MM.1S (cell line): ENCODE measurements at regions not wholly inside any gene's neighbourhood (a gene's known extent, or its start where the extent isn't known, plus 50 kb on each side); places are given as distances from the start of the nearest gene placed in this dataset.

Source experiments
- DNase-seq: peaks from one replicate; pipeline ENCODE4 v3.0.0-alpha.2; 2015
- H2AFZ ChIP-seq: fragments of 300-600 bp; sonication (generic); 2 replicates; pipeline ENCODE4 v1.6.0; 2016; ENCODE audit warnings: antibody characterized with exemption, low read length
- H3F3A ChIP-seq: fragments of 300-600 bp; sonication (generic); 2 replicates; pipeline ENCODE4 v1.6.1; 2016; ENCODE audit warnings: mild to moderate bottlenecking, antibody characterized with exemption, low read length, moderate library complexity, mixed read lengths; ENCODE audit not compliant: insufficient read depth
- H3K27ac ChIP-seq: fragments of 300-600 bp; sonication (generic); 2 replicates; pipeline ENCODE4 v1.5.1; 2016; ENCODE audit warnings: mild to moderate bottlenecking, low read length
- H3K27me3 ChIP-seq: fragments of 300-600 bp; sonication (generic); replicated peaks from 2 replicates; pipeline ENCODE4 v1.6.0; 2016; ENCODE audit warnings: low read length; ENCODE audit not compliant: insufficient read depth
- H3K36me3 ChIP-seq: fragments of 300-600 bp; sonication (generic); replicated peaks from 2 replicates; pipeline ENCODE4 v1.6.1; 2016; ENCODE audit warnings: mild to moderate bottlenecking, low read length, mixed read lengths; ENCODE audit not compliant: insufficient read depth
- H3K4me1 ChIP-seq: fragments of 300-600 bp; sonication (generic); 2 replicates; pipeline ENCODE4 v1.6.1; 2016; ENCODE audit warnings: low read length, mixed read lengths
- H3K4me2 ChIP-seq: fragments of 300-600 bp; sonication (generic); 2 replicates; pipeline ENCODE4 v1.6.0; 2016; ENCODE audit warnings: low read depth, low read length
- H3K4me3 ChIP-seq: fragments of 300-600 bp; sonication (generic); 2 replicates; pipeline ENCODE4 v1.5.1; 2016; ENCODE audit warnings: low read length, mixed read lengths
- H3K79me2 ChIP-seq: fragments of 300-600 bp; sonication (generic); 2 replicates; pipeline ENCODE4 v1.6.1; 2016; ENCODE audit warnings: mixed run types, low read length, mixed read lengths
- H3K9ac ChIP-seq: fragments of 300-600 bp; sonication (generic); 2 replicates; pipeline ENCODE4 v1.6.1; 2016; ENCODE audit warnings: low read length, mixed read lengths
- H3K9me2 ChIP-seq: fragments of 300-600 bp; sonication (generic); replicated peaks from 2 replicates; pipeline ENCODE4 v1.6.1; 2016; ENCODE audit warnings: mild to moderate bottlenecking, low read length, mixed read lengths; ENCODE audit not compliant: insufficient read depth
- H3K9me3 ChIP-seq: fragments of 300-600 bp; sonication (generic); replicated peaks from 2 replicates; pipeline ENCODE4 v1.6.1; 2016; ENCODE audit warnings: mild to moderate bottlenecking, low read length, mixed read lengths; ENCODE audit not compliant: insufficient read depth
- H4K20me1 ChIP-seq: fragments of 300-600 bp; sonication (generic); 2 replicates; pipeline ENCODE4 v1.6.1; 2016; ENCODE audit warnings: mild to moderate bottlenecking, low read length, moderate library complexity, mixed read lengths; ENCODE audit not compliant: insufficient read depth
- CTCF ChIP-seq: fragments of 300-600 bp; sonication (generic); IDR thresholded peaks from 2 replicates; pipeline ENCODE4 v1.5.1; 2016; ENCODE audit warnings: antibody characterized with exemption, low read length, mixed read lengths
- EZH2 ChIP-seq: fragments of 300-600 bp; sonication (generic); optimal IDR thresholded peaks from 2 replicates; pipeline ENCODE3; 2017; ENCODE audit warnings: low read depth, mild to moderate bottlenecking, antibody characterized with exemption, low read length, mixed read lengths
- EZH2phosphoT487 ChIP-seq: fragments of 300-600 bp; sonication (generic); IDR thresholded peaks from 2 replicates; pipeline ENCODE4 v1.6.1; 2018; ENCODE audit warnings: antibody characterized with exemption, low read length

- Histone ChIP-seq H3K79me2 (no peaks in the 10 kb centered on the region), H3K4me1 (peaks cover 31% of the 10 kb centered on the region), H3K9me2 (no peaks in the 10 kb centered on the region), H4K20me1 (no peaks in the 10 kb centered on the region), H3K27me3 (no peaks in the 10 kb centered on the region), H3K9ac (0 out of 2 replicates have a peak overlapping the region, but pooled peaks have one; percentile 1), H3K27ac (peak overlapping the region; percentile 35; the same call in 1 of the 2 replicates), H3K4me3 (no peak overlapping the region), H2AFZ (no peak overlapping the region), H3K36me3 (no peaks in the 10 kb centered on the region), H3K4me2 (peak overlapping the region; percentile 44), H3F3A (peaks cover 7% of the 10 kb centered on the region; the same call in 1 of the 2 replicates), H3K9me3 (no peaks in the 10 kb centered on the region)
- no peak for TF ChIP-seq EZH2phosphoT487
- no peak for TF ChIP-seq CTCF
- TF ChIP-seq EZH2: no peak
- peak; percentile 82 for DNase-seq
These were observed 188.2 kb upstream of the PREP start for GRCh38 chr6:105591053-105591452.

- no peak for DNase-seq
- no peak overlapping the region for H3K4me2 ChIP-seq
- TF ChIP-seq CTCF (no peak), EZH2phosphoT487 (no peak), EZH2 (no peak)
- no peaks in the 10 kb centered on the region for H3K79me2 ChIP-seq
- H3K9ac ChIP-seq: no peak overlapping the region
- no peak overlapping the region for H3K4me3 ChIP-seq
- no peaks in the 10 kb centered on the region for H3K27me3 ChIP-seq
- no peaks in the 10 kb centered on the region for H3K36me3 ChIP-seq
- no peak overlapping the region for H3K27ac ChIP-seq
- no peaks in the 10 kb centered on the region for H4K20me1 ChIP-seq
- H2AFZ ChIP-seq: no peak overlapping the region
- H3K4me1 ChIP-seq: peaks cover 17% of the 10 kb centered on the region
- H3K9me2 ChIP-seq: no peaks in the 10 kb centered on the region
- H3F3A ChIP-seq: peaks cover 7% of the 10 kb centered on the region; the same call in 1 of the 2 replicates
- H3K9me3 ChIP-seq: no peaks in the 10 kb centered on the region
These were observed 185.3 kb upstream of the PREP start for GRCh38 chr6:105588123-105588710.

GRCh38 chr6:105587349-105588122, 184.7 kb upstream of the PREP start:
- DNase-seq: no peak
- Histone ChIP-seq H3K9me2 (no peaks in the 10 kb centered on the region), H3K4me1 (peaks cover 17% of the 10 kb centered on the region), H2AFZ (no peak overlapping the region), H3K27ac (no peak overlapping the region), H3F3A (peaks cover 7% of the 10 kb centered on the region; the same call in 1 of the 2 replicates), H3K36me3 (no peaks in the 10 kb centered on the region), H3K9ac (no peak overlapping the region), H3K27me3 (no peaks in the 10 kb centered on the region), H3K4me2 (no peak overlapping the region), H3K79me2 (no peaks in the 10 kb centered on the region), H3K4me3 (no peak overlapping the region), H3K9me3 (no peaks in the 10 kb centered on the region), H4K20me1 (no peaks in the 10 kb centered on the region)
- TF ChIP-seq EZH2phosphoT487 (no peak), CTCF (no peak), EZH2 (no peak)
